SKM-1 treated with dmso at 0.1 percent for 144 hours (cell line): ENCODE measurements at regions not wholly inside any gene's neighbourhood (a gene's known extent, or its start where the extent isn't known, plus 50 kb on each side); places are given as distances from the start of the nearest gene placed in this dataset.

Source experiments
- DNase-seq: peaks from one replicate; lab custom pipeline; 2025; ENCODE audit not compliant: unreplicated experiment; lab: John Stamatoyannopoulos, UW

DNA sequence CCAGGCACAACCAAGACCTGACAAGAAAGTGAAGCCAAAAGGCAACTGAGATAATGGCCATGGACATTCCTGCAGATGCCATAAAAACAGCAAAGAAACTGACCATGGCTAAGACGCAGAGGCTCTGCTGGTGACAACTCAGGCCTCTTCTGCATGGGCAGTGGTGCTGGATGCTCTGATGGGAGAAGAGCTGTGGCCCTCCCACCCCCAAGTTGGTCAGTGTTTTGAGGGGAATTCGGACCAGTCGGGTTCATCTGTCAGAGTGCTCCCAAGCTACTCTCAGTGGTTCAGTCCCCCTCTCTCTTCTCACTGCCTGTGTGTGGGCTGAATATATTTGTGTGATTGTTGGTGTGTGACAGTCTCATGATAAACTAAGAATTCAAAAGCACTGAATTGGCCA lies 79.0 kb upstream of the GPR26 start:
- no peak for DNase-seq

DNA sequence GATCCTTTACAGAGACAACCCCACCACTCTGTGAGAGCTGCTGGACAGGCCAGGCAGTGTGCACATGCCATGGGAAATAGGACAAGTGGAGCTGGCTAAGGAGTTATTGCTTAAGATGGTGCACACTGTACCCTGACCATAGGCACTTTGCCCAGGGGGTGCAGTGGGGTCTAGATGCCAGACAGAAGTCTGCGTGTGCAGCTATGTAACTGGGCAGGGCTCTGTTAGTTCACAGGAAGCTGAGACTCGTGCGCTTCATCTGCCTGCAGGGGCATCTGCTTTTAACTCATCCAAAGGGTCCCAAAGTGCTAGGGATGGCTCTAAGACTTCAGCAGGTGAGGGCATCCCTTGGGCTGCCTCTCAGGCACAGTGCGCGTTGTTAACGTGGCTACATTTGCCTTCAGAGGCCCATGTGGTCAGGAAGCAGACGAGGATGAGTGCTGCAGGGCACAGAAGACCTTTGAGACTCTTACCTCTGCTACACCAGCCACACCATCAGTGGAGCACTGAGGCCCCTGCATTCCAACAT lies 77.7 kb upstream of the GPR26 start:
- no peak for DNase-seq

DNA sequence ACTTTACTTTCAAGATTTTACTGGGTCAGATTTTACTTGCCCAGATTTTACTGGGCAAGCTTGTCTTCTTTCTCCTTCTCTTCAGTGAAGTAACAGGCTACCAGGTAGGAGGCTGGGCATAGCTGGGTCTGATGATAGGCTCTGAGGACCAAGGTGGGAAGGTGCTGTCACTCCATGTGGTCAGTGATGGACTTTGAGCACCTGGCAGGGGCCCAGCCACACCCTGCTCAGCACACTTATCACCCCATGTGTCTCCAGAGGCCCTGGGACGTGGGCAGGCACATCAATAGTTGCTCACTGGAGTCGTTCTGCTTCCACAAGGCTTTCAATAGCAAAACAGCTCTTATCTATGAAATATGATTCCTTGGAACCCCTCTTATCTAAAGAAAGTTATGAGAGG lies 70.5 kb upstream of the GPR26 start:
- no peak for DNase-seq

DNA sequence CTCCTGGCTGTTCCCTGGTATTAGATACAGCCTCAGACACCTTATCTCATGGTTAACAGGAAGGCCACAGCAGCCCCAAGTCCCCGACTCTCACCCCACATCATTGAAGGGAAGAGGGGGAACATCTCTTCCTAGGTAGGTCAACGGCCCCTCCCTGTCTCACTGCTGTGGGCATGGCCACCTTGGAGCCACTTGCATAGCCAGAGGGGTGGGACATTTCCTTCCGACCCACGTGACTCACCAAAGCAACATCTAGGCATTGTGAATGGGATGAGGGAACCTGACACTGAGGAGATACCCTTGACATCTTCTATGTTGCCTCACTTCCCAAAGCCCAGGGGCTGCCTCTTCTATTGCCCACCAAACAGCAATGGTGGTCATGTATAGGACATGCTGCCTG lies 68.5 kb upstream of the GPR26 start:
- DNase-seq = no peak

DNA sequence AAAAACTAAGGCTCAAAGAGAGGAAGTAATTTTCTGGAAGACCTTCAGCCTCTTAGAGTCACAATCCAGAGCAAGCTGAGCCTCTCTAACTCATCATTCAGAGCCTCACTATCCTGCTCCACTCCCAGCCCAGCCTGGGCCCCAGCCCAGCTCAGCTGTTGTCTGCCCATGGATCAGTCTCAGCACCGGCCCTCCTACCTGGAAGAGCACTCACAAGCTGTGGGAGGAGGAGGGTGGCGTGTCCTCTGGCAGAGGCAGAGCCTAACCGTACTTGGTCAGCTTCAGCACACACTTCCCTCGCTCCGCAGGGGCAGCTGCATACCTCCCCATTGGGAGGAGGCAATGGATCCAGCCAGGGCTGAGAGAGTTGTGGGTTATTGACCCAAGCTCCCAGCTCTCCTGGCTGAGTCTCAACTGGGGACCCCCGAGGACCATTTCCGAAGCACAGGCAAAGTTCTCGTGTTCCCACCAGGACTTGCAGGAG lies 66.7 kb upstream of the GPR26 start:
- no peak for DNase-seq

DNA sequence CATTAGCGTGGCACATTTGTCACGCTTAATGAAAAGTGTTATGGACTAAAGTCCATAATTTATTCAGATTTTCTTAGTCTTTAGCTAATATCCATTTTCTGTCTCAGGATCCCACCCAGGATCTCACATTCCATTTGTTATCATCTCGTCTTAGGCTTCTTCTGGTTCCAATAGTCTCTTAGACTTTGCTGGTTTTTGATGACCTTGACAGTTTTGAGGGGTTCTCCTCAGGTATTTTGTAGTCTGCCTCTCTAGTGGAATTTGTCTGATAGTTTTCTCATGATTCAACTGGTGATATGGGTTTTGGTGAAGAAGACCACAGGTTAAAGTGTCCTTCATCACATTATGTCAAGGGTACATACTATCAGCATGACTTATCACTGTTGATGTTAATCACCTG lies 66.0 kb upstream of the GPR26 start:
- DNase-seq = no peak

DNA sequence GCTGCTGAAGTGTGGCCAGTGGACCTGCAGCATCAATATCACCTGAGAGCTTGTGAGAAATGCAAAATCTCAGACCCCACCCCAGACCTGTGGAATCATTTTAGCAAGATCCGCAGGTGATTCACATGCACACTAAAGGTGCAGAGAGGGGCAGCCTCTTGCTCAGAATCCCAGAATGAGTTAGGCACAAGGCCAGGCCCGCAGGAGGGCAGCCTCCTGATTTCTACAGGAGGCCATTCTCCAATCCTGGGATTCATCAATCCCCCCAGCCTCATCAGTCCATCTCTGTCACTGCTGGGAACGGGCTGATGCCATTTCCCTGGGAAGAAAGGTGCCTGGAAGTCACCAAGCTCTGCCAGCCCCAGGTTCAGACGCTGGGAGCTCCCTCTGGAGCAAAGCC lies 63.0 kb upstream of the GPR26 start:
- DNase-seq = no peak

DNA sequence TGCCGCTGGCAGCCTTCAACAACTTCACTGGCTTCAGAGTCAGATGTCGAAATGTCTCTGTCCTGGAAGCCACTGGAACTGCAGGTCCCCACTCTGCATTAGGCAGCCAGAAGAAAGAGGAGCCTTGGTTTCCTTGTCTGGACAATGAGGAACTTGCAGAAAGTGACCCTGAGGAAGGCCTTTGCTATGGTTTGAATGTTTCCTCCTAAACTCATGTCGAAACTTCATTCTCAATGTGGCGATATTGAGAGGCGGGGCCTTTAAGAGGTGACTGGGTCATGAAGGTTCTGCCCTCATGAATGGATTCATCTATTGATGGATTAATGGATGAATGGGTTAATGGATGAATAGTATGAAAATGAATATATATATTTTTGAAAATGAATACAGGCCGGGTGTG lies 61.6 kb upstream of the GPR26 start:
- no peak for DNase-seq

DNA sequence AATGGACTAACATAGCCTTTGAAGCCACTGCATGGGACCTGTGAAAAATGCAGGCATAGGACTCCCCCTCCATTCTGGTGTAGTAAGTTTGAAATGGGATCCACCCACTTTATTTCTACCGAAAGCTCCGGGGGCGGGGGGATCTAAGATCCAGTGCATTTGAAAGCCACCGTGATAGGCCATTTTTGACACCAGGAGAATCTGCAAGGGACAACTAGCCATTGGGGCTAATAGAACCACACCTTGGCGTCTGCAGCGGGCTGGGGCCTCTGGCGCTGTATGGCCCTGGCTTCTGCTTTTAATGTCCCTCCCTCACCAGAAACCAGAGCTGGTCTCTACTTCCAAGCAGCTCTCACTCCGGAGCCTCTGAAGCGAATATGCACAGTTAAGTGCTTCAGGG lies 60.1 kb upstream of the GPR26 start:
- no peak for DNase-seq

DNA sequence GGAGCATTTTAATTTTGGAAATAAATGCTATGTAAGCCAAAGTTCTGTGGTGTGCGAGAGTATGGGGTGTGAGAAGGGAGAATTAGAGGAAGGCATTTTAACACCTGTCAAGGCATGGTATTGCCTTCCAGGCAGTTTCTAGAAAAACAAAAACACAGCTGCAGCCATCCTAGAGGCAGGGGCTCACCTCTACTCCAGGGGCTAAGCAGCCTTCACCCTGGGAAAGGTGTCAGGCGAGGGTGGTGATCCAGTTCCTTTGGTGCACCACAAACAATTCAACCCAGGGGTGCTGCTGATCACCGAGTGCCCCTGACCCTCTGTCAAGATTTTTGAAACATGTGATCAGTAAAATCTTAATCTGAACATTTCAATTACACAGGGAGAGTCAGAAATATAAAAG lies 59.2 kb upstream of the GPR26 start:
- DNase-seq = no peak

DNA sequence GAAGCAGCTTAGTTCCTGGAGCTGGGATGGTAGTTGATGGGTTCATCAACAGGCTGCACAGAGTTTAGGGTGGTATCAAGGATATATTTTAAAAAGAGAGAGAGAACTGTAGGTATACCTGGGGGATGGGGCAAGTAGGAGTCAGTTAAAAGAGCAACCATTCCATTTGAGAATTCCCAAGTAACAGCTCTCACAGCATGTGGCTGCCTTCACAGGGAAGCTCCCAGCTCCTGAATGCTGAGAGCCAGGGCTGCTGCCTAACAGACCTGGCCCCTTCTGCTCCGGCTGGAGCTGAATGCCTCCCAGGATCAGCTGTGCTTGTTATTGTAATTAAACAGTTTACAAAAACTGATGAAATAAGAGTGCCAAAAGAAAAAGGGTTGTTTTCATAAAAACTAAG lies 58.8 kb upstream of the GPR26 start:
- DNase-seq = no peak

DNA sequence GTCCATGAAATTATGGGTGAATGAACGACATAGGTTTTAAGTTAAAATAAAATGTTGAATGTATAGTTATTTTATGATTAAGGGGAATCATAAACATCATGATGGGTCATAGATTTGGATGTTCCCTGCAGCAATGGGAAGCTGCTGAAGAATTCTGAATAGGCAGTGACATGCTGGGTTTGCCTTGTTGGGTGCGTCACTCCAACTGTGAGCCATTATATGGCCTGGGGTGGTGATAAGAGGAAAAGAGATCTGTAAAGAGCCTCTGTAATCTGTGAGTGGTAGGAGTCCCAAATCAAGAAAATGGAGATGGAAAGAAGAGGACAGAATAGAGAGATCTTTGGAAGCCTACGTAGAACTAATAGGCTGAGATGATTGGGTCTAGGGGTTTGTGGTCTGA lies 58.1 kb upstream of the GPR26 start:
- no peak for DNase-seq

DNA sequence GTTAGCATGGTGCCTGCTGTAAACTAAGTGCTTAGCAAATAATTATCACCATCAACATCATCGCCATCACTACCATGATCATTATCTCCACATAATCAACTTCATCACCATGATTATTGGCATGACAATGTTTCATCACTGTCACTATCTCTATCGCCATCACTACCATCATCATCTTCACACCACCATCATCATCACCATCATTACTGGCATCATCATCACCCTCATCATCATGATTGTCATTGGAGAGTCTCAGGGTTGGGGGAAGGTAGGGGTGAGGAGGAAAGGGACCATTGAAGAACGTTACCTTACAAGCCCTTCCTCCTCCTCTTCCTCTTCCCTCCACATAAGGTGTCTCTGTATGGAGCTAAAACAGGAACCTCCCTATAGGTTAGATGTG lies 54.9 kb upstream of the GPR26 start:
- DNase-seq = no peak

DNA sequence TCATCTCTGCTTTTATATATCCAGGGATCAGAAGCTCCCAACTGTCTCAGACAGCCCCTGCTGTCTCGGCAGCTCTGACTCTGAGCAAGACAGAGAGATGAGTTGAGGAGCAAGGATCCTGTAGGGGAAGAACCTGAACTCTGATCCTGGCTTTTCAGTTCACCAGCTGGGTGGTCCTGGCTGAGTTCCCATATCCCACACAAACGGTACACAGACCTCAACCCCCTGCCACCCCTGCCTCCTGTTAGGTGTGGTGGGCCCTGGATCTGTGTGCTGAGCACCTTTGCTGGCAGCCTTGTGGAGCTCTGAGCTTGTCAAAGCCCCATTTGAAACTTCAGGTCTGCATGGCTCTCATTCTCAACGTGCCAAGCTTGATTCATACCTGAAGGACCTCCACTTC lies 54.3 kb upstream of the GPR26 start:
- no peak for DNase-seq

DNA sequence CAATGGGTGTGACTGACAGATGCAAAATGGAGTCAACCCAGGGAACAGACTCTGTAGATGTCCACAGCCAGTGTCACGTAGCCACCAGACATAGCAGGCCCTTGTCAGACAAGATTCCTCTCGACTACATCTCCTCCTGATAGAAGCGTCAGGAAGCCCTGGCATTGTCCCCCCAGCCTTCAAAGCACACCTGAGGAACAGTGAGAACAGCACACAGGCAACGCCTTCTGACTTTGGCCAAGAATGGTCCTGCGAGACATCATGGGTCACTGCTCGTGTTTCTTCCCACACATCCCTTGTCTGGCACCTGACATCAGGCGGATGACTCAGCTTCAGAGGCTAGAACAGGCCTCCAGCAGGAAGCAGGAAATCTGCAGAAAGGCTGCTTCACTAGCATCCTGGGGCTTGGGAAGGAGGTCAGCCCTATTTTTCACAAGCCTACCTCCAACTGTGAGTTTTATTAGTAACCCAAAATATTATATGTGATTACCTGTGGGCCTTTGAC lies 52.8 kb upstream of the GPR26 start:
- no peak for DNase-seq

DNA sequence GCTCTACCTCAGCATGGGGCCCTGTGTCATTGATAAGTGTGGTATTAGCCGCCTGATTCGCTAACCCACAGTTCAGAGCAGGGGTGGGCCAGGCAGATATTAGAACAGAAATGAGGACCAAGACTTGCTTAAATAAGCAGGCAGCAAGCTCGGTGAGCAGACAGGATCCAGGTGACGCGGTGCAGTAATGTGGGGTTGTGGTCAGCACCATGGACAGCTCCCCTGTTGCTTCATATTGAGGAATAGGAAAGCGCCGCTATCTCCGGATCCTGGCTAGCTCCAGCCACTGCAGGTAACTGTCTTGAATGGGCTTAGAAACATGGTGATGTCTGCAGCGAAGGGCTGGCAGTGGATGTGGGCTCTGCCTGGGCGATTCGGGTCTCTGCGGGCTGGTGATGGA lies 51.3 kb upstream of the GPR26 start:
- DNase-seq = no peak
